SKM-1 treated with dmso at 0.1 percent for 144 hours (cell line): ENCODE measurements at regions not wholly inside any gene's neighbourhood (a gene's known extent, or its start where the extent isn't known, plus 50 kb on each side); places are given as distances from the start of the nearest gene placed in this dataset.

Source experiments
- DNase-seq: peaks from one replicate; lab custom pipeline; 2025; ENCODE audit not compliant: unreplicated experiment; lab: John Stamatoyannopoulos, UW

GRCh38 chr1:190540366-190540765 is 62.7 kb upstream of the BRINP3 start:
- DNase-seq = no peak

- DNase-seq = no peak
Observed at GRCh38 chr1:190551638-190552037, 74.0 kb upstream of the BRINP3 start.

- no peak for DNase-seq
Observed at GRCh38 chr1:190560161-190560681, 82.6 kb upstream of the BRINP3 start.

GRCh38 chr1:190563230-190563629 is 85.6 kb upstream of the BRINP3 start:
- no peak for DNase-seq

GRCh38 chr1:190564117-190564516 is 86.5 kb upstream of the BRINP3 start:
- no peak for DNase-seq

- DNase-seq = no peak
Observed at GRCh38 chr1:190578017-190578416, 100.4 kb upstream of the BRINP3 start.

GRCh38 chr1:190578526-190578925 is 100.9 kb upstream of the BRINP3 start:
- DNase-seq = no peak

GRCh38 chr1:190579552-190580193 is 102.0 kb upstream of the BRINP3 start:
- DNase-seq = no peak

GRCh38 chr1:190583862-190584261 is 106.2 kb upstream of the BRINP3 start:
- no peak for DNase-seq

GRCh38 chr1:190588424-190588823 is 110.8 kb upstream of the BRINP3 start:
- no peak for DNase-seq

- DNase-seq = no peak
Observed at GRCh38 chr1:190595438-190595837, 117.8 kb upstream of the BRINP3 start.

GRCh38 chr1:190597294-190597693 is 119.6 kb upstream of the BRINP3 start:
- no peak for DNase-seq

GRCh38 chr1:190599670-190600069 is 122.0 kb upstream of the BRINP3 start:
- DNase-seq = no peak

GRCh38 chr1:190602325-190602724 is 124.7 kb upstream of the BRINP3 start:
- no peak for DNase-seq

- DNase-seq = no peak
Observed at GRCh38 chr1:190608282-190608681, 130.6 kb upstream of the BRINP3 start.

- no peak for DNase-seq
Observed at GRCh38 chr1:190615818-190616217, 138.2 kb upstream of the BRINP3 start.

- DNase-seq = no peak
Observed at GRCh38 chr1:190616235-190616634, 138.6 kb upstream of the BRINP3 start.

GRCh38 chr1:190619724-190620123 is 142.1 kb upstream of the BRINP3 start:
- DNase-seq = no peak

- no peak for DNase-seq
Observed at GRCh38 chr1:190633488-190633887, 155.8 kb upstream of the BRINP3 start.

GRCh38 chr1:190634134-190634533 is 156.5 kb upstream of the BRINP3 start:
- no peak for DNase-seq

- no peak for DNase-seq
Observed at GRCh38 chr1:190649553-190649952, 171.9 kb upstream of the BRINP3 start.

GRCh38 chr1:190658907-190659306 is 181.2 kb upstream of the BRINP3 start:
- DNase-seq = no peak

- DNase-seq = no peak
Observed at GRCh38 chr1:190663962-190664361, 186.3 kb upstream of the BRINP3 start.
